GM13977 (cell line): ENCODE measurements at regions not wholly inside any gene's neighbourhood (a gene's known extent, or its start where the extent isn't known, plus 50 kb on each side); places are given as distances from the start of the nearest gene placed in this dataset.

Source experiments
- DNase-seq: peaks from one replicate; pipeline ENCODE4 v3.0.0; 2012; ENCODE audit warnings: low spot score
- in situ Hi-C: fragments of 300-500 bp; cut with MboI; formaldehyde crosslinking; loops from one replicate; pipeline ENCODE4 v1.12.0; 2022; ENCODE audit warnings: low sequenced_read_pairs, low pct_unique_long_range_greater_than_20kb, mixed read lengths, inconsistent platforms; ENCODE audit not compliant: unreplicated experiment
- TF ChIP-seq, protein P1 (sequence below): IDR thresholded peaks from 2 replicates; pipeline ENCODE4 v1.5.1; 2012; ENCODE audit warnings: mild to moderate bottlenecking, control low read depth; ENCODE audit not compliant: insufficient read depth; ENCODE audit errors: extremely low read depth, missing control alignments

DNA sequence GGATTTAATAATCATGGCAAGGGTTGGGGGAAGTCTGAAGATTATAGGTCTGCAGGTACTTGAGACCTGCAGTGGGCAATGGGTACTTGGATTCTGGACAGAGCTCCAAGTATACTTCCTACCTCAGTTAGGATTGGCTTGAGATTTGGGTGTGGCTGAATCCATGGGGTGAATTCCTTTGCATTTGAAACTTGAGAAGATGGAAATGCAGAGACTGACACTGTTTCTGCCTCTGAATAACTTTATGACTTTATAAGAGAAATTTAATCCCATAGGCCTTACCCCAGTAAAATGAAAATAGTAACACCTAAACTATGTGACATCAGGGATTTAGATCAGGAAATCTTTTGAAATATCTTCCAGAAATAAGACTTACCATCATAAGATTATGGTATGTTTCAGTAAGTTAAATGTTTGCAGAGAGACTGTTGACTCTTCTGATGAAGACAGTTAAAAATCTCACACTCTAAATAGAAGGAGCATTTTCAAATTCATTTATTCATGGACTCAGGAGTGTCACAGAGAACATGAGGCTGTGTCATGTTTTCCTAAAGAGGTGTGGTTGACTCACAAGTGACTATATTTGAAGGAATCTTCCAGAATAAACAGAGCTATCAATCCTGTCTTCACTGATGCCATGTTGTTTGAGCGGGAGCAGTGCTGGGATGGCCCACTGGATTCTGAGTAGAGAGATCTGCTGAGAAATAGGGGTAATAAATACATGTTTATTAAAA is 513.5 kb upstream of the NR3C2 start:
- TF ChIP-seq, protein P1, sequence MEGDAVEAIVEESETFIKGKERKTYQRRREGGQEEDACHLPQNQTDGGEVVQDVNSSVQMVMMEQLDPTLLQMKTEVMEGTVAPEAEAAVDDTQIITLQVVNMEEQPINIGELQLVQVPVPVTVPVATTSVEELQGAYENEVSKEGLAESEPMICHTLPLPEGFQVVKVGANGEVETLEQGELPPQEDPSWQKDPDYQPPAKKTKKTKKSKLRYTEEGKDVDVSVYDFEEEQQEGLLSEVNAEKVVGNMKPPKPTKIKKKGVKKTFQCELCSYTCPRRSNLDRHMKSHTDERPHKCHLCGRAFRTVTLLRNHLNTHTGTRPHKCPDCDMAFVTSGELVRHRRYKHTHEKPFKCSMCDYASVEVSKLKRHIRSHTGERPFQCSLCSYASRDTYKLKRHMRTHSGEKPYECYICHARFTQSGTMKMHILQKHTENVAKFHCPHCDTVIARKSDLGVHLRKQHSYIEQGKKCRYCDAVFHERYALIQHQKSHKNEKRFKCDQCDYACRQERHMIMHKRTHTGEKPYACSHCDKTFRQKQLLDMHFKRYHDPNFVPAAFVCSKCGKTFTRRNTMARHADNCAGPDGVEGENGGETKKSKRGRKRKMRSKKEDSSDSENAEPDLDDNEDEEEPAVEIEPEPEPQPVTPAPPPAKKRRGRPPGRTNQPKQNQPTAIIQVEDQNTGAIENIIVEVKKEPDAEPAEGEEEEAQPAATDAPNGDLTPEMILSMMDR = no peak
- DNase-seq = no peak
- in situ Hi-C loops = no loop called here

DNA sequence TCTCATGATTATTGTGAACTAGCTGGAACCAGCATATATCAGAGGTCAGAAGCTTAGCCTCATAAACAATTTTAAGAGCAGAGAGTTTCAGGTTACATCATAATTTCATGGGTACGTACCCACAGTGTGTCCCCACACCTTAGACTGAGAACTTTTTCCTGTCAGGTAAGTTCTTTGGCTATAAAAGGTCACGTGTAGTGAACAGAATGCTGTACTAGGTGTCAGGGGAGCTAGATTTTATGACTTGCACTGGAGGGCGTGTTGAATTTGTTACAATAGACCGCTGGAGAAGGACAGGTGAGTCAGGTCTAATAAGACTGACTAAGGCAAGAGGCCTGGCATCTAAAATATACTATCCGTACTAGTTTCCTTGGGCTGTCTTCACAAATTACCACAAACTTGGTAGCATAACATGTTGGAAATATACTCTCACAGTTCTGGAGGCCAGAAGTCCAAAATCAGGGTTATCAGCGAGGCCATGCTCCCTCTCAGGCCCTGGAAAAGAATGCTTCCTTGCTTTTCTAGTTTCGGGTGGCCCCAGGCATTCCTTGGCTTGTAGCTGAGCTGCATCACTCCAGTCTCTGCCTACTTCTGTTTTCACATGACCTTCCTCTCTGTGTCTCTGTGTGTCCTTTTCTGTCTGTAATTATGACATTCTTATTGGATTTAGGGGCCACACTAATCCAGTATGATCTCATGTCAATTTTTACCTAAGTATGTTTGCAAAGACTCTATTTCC is 512.0 kb upstream of the NR3C2 start:
- in situ Hi-C loops = no loop called here
- TF ChIP-seq, protein P1 = no peak
- DNase-seq = no peak

DNA sequence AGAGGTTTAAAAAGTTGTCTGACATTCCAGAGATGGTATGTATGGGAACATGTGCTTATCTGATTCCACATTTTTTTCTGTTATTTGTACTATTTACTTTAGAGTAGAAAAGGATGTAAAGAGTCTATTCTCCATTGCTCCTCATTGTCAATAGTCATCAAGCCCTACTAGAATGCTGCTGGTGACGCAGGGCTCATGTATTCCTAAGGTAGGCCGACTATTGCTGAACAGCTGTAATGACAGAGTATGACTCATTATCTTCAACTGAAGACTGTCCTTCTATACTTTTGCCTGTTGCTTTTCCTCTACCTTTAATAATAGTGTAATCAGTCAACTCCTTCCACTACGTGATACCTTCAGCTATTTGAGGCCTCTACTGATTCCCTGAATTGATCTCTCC is 509.1 kb upstream of the NR3C2 start:
- in situ Hi-C loops = no loop called here
- DNase-seq = no peak
- TF ChIP-seq, protein P1 = no peak

DNA sequence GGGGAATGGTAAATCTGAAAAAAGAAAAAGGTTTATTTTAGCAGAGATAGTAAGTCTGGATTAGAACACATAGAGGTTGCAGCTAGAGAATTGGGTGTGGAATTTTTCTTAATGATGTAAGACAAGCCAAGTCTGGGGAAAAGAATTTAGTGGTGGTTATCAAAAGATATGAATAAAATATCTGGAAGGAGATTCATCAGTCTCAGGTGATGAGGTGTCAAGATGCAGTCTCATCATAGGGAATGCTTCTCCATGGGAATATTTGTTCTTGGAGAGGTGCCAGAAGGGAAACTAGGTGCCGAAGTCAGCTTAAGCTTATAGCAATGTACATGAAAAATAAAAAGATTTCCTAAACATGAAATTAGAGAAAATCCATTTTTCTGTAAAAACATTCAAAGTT is 504.1 kb upstream of the NR3C2 start:
- in situ Hi-C loops = no loop called here
- no peak for DNase-seq
- TF ChIP-seq, protein P1 = no peak

DNA sequence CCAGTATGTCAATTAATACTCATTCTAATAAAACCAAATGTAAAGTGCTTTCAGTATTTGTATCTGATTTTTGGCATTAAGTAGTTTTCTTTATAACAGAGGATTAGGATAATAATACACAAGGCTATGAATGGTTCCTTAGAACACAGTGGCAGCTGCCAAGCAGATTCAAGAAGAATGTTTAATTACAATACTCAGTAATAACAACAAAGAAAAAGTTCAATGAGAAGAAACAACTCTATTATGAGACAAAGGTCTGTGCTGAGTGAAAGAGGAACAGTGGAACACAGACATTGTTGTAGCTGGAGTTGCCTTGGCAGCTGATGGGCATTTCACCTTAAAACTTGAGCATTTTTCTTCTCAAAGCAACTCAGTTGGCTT is 502.6 kb upstream of the NR3C2 start:
- no peak for DNase-seq
- TF ChIP-seq, protein P1 = no peak
- in situ Hi-C loops = no loop called here

DNA sequence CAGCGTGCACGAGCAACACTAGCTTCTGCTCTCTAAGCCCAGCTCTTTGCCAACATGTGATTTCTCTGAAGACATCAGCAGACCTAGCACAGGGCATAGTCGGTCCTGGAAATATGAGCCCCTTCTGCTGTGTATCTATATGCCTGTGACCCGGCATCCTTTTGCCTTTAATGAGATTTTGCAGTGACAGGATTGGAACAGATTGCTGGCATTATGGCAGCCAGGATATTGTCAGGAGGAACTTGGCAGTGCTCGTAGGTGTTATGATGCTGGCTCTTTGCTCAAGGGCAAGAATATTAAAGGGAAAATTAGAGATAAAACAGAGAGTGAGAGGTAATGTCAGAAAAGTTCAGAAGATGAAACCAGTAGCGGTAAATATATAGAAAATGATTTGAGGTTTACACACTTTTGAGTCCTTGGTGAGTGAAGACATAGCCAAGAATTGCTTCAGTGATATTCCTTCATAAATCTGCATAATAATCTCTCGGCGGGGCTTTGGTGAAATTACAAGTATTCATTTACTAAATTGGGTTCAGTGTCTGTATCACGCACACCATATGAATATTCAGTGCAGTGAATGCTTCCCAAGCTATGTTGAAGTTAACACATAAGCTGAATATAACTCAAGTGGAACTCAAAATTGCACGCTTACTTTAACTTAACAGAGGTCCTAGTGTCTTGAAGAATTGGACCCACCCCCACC is 502.1 kb upstream of the NR3C2 start:
- in situ Hi-C loops = no loop called here
- DNase-seq = no peak
- TF ChIP-seq, protein P1 = no peak
